Spinal cord (tissue), 9 donors: ENCODE measurements at regions not wholly inside any gene's neighbourhood (a gene's known extent, or its start where the extent isn't known, plus 50 kb on each side); places are given as distances from the start of the nearest gene placed in this dataset.

Source experiments
- DNase-seq, 6 donors: peaks; one replicate each; pipeline versions ENCODE4 v3.0.0 to v3.0.0-alpha.2; 2013 to 2015; ENCODE audit warnings: low spot score in 6 of 6, low read depth in 4 of 6
- H3K27ac ChIP-seq: one replicate; pipeline ENCODE4 v1.5.1; 2013; ENCODE audit warnings: low read depth, low read length, control low read depth
- H3K27me3 ChIP-seq: one replicate; pipeline ENCODE4 v1.6.1; 2013; ENCODE audit warnings: low read length; ENCODE audit not compliant: control insufficient read depth, insufficient read depth
- H3K36me3 ChIP-seq: one replicate; pipeline ENCODE4 v1.6.1; 2013; ENCODE audit warnings: low read length; ENCODE audit not compliant: control insufficient read depth, insufficient read depth
- H3K4me1 ChIP-seq: one replicate; pipeline ENCODE4 v1.6.1; 2013; ENCODE audit warnings: low read length; ENCODE audit not compliant: control insufficient read depth, insufficient read depth
- H3K4me3 ChIP-seq: one replicate; pipeline ENCODE4 v1.5.1; 2013; ENCODE audit warnings: low read depth, low read length, control low read depth
- H3K9me3 ChIP-seq: one replicate; pipeline ENCODE4 v1.6.1; 2013; ENCODE audit warnings: low read length; ENCODE audit not compliant: control insufficient read depth, insufficient read depth
- WGBS: methylation state at CpG from one replicate; pipeline ENCODE4 v1.1.5; 2013; ENCODE audit warnings: missing lambda C conversion rate; ENCODE audit not compliant: insufficient coverage; 5-methylcytosine and 5-hydroxymethylcytosine counted together
- donor health status: healthy.

GRCh38 chr18:64474773-64475172 lies 325.9 kb upstream of the LINC00305 start:
- DNase-seq = peak in 2 of 6 donors; percentile 45 to 78
- Histone ChIP-seq H3K36me3 (no peaks in the 10 kb centered on the region), H3K4me1 (no peaks in the 10 kb centered on the region), H3K4me3 (no peak overlapping the region), H3K27ac (no peak overlapping the region), H3K27me3 (no peaks in the 10 kb centered on the region), H3K9me3 (no peaks in the 10 kb centered on the region)
- WGBS = no CpG with 5 or more reads among the region's 7 CpGs

- no CpG with 5 or more reads among the region's 2 CpGs for WGBS
These were observed 325.4 kb upstream of the LINC00305 start for GRCh38 chr18:64474255-64474654.

GRCh38 chr18:64449434-64449833 lies 300.5 kb upstream of the LINC00305 start:
- no peaks in the 10 kb centered on the region for H3K36me3 ChIP-seq
- H3K27me3 ChIP-seq = no peaks in the 10 kb centered on the region
- no CpG with 5 or more reads among the region's 1 CpG for WGBS
- no peaks in the 10 kb centered on the region for H3K9me3 ChIP-seq
- no peak overlapping the region for H3K27ac ChIP-seq
- no peak for DNase-seq
- no peak overlapping the region for H3K4me3 ChIP-seq
- H3K4me1 ChIP-seq = no peaks in the 10 kb centered on the region

More at GRCh38 chr18:64474255-64474654, 325.4 kb upstream of the LINC00305 start:
- peak in 2 of 6 donors; percentile 47 to 58 for DNase-seq
- Histone ChIP-seq H3K27me3 (no peaks in the 10 kb centered on the region), H3K27ac (no peak overlapping the region), H3K4me1 (no peaks in the 10 kb centered on the region), H3K36me3 (no peaks in the 10 kb centered on the region), H3K4me3 (no peak overlapping the region), H3K9me3 (no peaks in the 10 kb centered on the region)

GRCh38 chr18:64444819-64445218 lies 295.9 kb upstream of the LINC00305 start:
- H3K27ac ChIP-seq = no peak overlapping the region
- H3K36me3 ChIP-seq = no peaks in the 10 kb centered on the region
- H3K9me3 ChIP-seq = no peaks in the 10 kb centered on the region
- no peak overlapping the region for H3K4me3 ChIP-seq
- DNase-seq = no peak
- H3K4me1 ChIP-seq = no peaks in the 10 kb centered on the region
- no CpG with 5 or more reads among the region's 2 CpGs for WGBS
- H3K27me3 ChIP-seq = no peaks in the 10 kb centered on the region

- no peaks in the 10 kb centered on the region for H3K4me1 ChIP-seq
- H3K4me3 ChIP-seq = no peak overlapping the region
- no CpG with 5 or more reads among the region's 4 CpGs for WGBS
- H3K36me3 ChIP-seq = no peaks in the 10 kb centered on the region
- no peak for DNase-seq
- H3K27ac ChIP-seq = no peak overlapping the region
- peaks cover 8% of the 10 kb centered on the region for H3K9me3 ChIP-seq
- no peaks in the 10 kb centered on the region for H3K27me3 ChIP-seq
These were observed 289.3 kb upstream of the LINC00305 start for GRCh38 chr18:64438178-64438577.

- no peak overlapping the region for H3K27ac ChIP-seq
- no peaks in the 10 kb centered on the region for H3K36me3 ChIP-seq
- H3K4me1 ChIP-seq = no peaks in the 10 kb centered on the region
- 100% methylated on average over 1 of the region's 1 CpG for WGBS
- no peak for DNase-seq
- H3K27me3 ChIP-seq = no peaks in the 10 kb centered on the region
- H3K9me3 ChIP-seq = peaks cover 8% of the 10 kb centered on the region
- no peak overlapping the region for H3K4me3 ChIP-seq
These were observed 287.2 kb upstream of the LINC00305 start for GRCh38 chr18:64436111-64436510.

GRCh38 chr18:64419156-64419555 lies 270.3 kb upstream of the LINC00305 start:
- Histone ChIP-seq H3K27me3 (no peaks in the 10 kb centered on the region), H3K4me3 (no peak overlapping the region), H3K9me3 (no peaks in the 10 kb centered on the region), H3K36me3 (no peaks in the 10 kb centered on the region), H3K27ac (no peak overlapping the region), H3K4me1 (no peaks in the 10 kb centered on the region)
- no peak for DNase-seq
- WGBS = no CpG with 5 or more reads among the region's 2 CpGs

- no peaks in the 10 kb centered on the region for H3K27me3 ChIP-seq
- no CpG with 5 or more reads among the region's 1 CpG for WGBS
These were observed 268.1 kb upstream of the LINC00305 start for GRCh38 chr18:64416990-64417389.

GRCh38 chr18:64415218-64415617 lies 266.3 kb upstream of the LINC00305 start:
- DNase-seq = no peak
- Histone ChIP-seq H3K4me1 (no peaks in the 10 kb centered on the region), H3K4me3 (no peak overlapping the region), H3K9me3 (no peaks in the 10 kb centered on the region), H3K27me3 (no peaks in the 10 kb centered on the region), H3K27ac (no peak overlapping the region), H3K36me3 (no peaks in the 10 kb centered on the region)
- WGBS = 100% methylated on average over 1 of the region's 2 CpGs

More at GRCh38 chr18:64416990-64417389, 268.1 kb upstream of the LINC00305 start:
- Histone ChIP-seq H3K9me3 (no peaks in the 10 kb centered on the region), H3K36me3 (no peaks in the 10 kb centered on the region), H3K4me1 (no peaks in the 10 kb centered on the region), H3K4me3 (no peak overlapping the region), H3K27ac (no peak overlapping the region)
- DNase-seq = no peak

GRCh38 chr18:64410685-64411084 lies 261.8 kb upstream of the LINC00305 start:
- Histone ChIP-seq H3K36me3 (no peaks in the 10 kb centered on the region), H3K9me3 (no peaks in the 10 kb centered on the region), H3K4me3 (no peak overlapping the region), H3K4me1 (no peaks in the 10 kb centered on the region), H3K27me3 (no peaks in the 10 kb centered on the region), H3K27ac (no peak overlapping the region)
- WGBS = 39% methylated on average over 3 of the region's 6 CpGs
- no peak for DNase-seq
